ENCODE measurements at regions not wholly inside any gene's neighbourhood (a gene's known extent, or its start where the extent isn't known, plus 50 kb on each side); places are given as distances from the start of the nearest gene placed in this dataset.
"Not testable (repeated sequence)": the region's sequence is repeated elsewhere in the genome, so short reads cannot be mapped to it uniquely, and the experiment has no call there.

- no peak for DNase-seq (ENCODE audit: low spot score)
- no peak for ATAC-seq
Observed at GRCh38 chr18:43793910-43794309, 516.6 kb upstream of the SYT4 start.

DNA sequence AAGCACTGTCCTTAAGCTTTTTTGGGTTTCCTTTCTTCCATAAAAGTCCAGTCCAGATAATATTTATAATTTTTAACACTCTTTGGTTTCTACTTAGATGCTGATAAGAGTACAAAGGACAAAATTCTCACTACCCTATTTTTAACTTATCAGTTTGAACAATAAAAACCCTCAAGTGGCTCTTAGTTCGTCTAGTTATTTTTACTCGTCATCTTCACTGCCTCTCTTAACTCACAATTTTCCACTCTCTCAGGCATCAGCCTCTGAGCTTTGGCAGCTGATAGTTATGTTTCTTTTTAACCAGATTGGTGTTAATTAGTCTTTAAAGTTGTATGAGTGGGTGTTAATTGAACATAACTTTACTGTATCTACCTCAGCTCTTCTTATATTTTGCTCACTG lies 517.1 kb upstream of the SYT4 start:
- DNase-seq (ENCODE audit: low spot score) = no peak
- no peak for ATAC-seq

- no peak for DNase-seq (ENCODE audit: low spot score)
- ATAC-seq = no peak
Observed at GRCh38 chr18:43797347-43797746, 520.1 kb upstream of the SYT4 start.

GRCh38 chr18:43800584-43800983 lies 523.3 kb upstream of the SYT4 start:
- no peak for ATAC-seq
- DNase-seq (ENCODE audit: low spot score) = no peak

- ATAC-seq (no peak), DNase-seq (ENCODE audit: low spot score) (no peak)
Observed at GRCh38 chr18:43805646-43806194, 528.4 kb upstream of the SYT4 start.

DNA sequence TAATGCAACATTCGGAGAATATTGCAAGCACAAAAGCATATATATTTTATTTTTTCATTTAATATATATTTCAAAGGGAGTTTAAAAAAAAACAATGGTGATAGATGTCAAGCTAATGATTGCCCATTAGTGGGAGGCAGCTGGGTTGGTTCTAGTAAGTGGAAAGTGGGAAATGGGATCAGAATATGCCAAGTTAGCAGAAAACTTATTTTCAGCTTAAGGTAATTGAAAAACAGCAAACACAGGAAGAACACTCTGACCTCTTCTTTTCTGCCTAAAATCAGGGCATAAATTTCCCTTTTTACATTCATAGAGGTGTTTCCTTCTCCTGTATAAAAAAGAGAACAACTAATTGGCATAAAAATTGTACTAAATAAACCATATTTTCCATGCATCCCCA lies 535.3 kb upstream of the SYT4 start:
- DNase-seq (ENCODE audit: low spot score) = no peak
- no peak for ATAC-seq

DNA sequence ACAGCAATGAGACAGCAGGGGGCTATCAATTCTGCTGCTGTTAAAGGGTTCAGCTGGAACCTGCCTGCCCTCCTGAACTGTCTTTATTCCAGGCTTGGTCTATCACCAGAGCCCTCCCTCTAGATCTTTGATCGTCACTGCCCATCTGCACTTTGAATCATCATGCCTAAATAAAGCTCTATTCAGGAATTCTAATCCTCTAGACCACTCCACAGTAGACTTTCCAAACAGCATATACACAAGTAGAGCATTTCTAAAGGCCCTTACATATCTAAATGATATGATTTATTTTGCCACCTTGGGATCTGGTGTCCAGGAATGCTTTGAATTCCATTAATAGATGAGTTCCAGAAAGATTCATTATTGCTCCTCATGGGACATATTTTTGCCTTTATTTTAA lies 542.1 kb upstream of the SYT4 start:
- DNase-seq (ENCODE audit: low spot score) (no peak), ATAC-seq (no peak)

- DNase-seq (ENCODE audit: low spot score) = no peak
- no peak for ATAC-seq
Observed at GRCh38 chr18:43819873-43820272, 542.6 kb upstream of the SYT4 start.

- DNase-seq (ENCODE audit: low spot score) = no peak
- ATAC-seq = no peak
Observed at GRCh38 chr18:43825768-43826167, 548.5 kb upstream of the SYT4 start.

- DNase-seq (ENCODE audit: low spot score) (no peak), ATAC-seq (no peak)
Observed at GRCh38 chr18:43826215-43826614, 548.9 kb upstream of the SYT4 start.

GRCh38 chr18:43827311-43827710 lies 550.0 kb upstream of the SYT4 start:
- DNase-seq (ENCODE audit: low spot score) (no peak), ATAC-seq (no peak)

GRCh38 chr18:43830303-43830702 lies 553.0 kb upstream of the SYT4 start:
- ATAC-seq (no peak), DNase-seq (ENCODE audit: low spot score) (no peak)

DNA sequence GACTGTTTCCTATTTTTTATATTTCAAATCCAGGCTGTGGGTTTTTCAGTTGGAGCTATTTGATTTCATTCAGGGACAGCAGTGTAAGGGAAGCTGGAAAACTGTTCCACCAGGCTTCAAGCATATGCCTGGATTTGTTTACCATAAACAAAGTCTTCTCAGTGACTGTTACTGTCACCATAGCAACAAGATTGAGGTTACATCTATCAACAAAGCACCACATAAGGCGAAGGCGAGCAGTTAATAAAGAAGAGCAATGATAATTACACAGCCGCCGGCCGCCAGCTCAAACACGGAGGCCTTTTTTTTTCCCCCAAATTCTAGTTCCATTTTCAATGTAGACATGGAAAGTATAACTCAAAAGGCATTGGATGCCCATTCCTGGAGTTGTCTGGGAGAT lies 553.7 kb upstream of the SYT4 start:
- ATAC-seq (no peak), DNase-seq (ENCODE audit: low spot score) (no peak)

GRCh38 chr18:43846299-43846698 lies 569.0 kb upstream of the SYT4 start:
- no peak for DNase-seq (ENCODE audit: low spot score)
- ATAC-seq = no peak

DNA sequence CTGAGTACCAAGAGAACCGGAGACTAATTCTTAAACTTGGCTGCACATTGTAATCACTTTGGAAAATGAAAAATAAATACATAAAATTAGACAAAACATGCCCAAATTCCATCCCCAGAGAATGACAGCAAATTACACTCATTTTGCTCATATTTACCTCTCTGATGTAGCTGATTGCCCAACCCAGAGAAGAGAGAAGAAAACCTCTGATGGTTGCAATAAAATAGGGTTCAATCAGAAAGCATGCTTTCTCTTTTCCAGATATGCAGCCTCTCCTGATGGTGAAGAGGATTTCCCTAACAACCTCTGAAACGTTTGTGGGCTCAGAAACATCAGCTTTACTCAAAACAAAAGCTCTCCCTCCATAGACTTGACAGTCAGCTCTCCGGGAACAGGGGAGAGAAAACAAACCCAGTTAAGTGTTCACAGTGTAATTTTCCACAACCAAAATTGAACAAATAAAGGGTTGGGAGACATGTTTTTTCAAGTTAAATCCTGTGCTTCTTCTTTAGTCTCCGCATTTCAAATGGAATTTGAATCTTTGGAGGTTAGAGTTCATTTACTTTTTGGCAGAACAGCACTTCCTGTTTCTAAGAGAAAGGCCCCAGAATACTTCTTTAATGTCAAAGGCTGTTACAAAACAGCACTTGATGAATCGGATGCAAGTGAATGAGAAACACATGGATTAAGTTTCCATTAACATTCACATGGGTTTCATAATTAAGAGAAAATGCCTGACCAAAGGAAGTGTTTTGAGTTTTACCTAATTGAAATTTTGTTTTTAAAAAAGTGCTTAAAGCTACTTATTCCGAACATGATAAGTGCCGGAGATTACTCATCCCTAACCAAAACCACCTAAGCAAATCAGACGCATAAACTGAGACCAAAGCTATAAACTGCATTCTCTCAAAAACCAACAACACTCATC lies 570.1 kb upstream of the SYT4 start:
- no peak for ATAC-seq
- DNase-seq (ENCODE audit: low spot score) = no peak

DNA sequence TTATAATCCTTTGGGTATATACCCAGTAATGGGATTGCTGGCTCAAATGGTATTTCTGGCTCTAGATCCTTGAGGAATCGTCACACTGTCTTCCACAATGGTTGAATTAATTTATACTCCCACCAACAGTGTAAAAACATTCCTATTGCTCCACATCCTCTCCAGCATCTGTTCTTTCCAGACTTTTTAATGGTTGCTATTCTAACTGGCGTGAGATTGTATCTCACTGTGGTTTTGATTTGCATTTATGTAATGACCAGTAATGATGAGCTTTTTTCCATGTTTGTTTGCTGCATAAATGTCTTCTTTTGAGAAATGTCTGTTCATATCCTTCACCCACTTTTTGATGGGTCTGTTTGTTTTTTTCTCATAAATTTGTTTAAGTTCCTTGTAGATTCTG lies 572.5 kb upstream of the SYT4 start:
- not testable (repeated sequence) for DNase-seq (ENCODE audit: low spot score); ATAC-seq

- DNase-seq (ENCODE audit: low spot score) (no peak), ATAC-seq (no peak)
Observed at GRCh38 chr18:43855376-43855775, 578.1 kb upstream of the SYT4 start.

GRCh38 chr18:43863180-43863579 lies 585.9 kb upstream of the SYT4 start:
- no peak for DNase-seq (ENCODE audit: low spot score)
- no peak for ATAC-seq

DNA sequence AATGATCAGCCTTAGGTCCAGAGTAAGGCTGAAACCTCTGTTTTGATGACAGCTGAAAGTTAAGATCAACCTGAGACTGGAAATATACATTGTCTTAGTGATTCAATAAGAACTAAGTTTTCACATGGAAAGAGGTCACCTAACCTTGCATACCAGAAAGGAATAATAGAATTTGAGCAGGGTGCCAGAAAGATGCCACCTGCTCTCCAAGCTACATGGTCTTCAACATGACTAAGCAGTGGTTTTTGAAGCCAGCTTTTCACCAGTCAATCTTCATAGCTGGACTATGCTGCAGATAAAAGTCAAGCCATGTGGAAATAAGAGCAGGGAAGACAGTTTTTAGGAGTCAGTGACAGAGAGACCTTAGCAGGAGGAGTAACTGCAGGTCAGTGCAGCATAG lies 589.4 kb upstream of the SYT4 start:
- DNase-seq (ENCODE audit: low spot score) = no peak
- ATAC-seq = no peak

- DNase-seq (ENCODE audit: low spot score) (no peak), ATAC-seq (no peak)
Observed at GRCh38 chr18:43868497-43868995, 591.3 kb upstream of the SYT4 start.

- ATAC-seq (no peak), DNase-seq (ENCODE audit: low spot score) (no peak)
Observed at GRCh38 chr18:43869451-43870008, 592.2 kb upstream of the SYT4 start.

- ATAC-seq (no peak), DNase-seq (ENCODE audit: low spot score) (no peak)
Observed at GRCh38 chr18:43870626-43871025, 593.3 kb upstream of the SYT4 start.

Measured in left lobe of liver (tissue), 2 donors.